HCT116 (cell line): ENCODE measurements at regions not wholly inside any gene's neighbourhood (a gene's known extent, or its start where the extent isn't known, plus 50 kb on each side); places are given as distances from the start of the nearest gene placed in this dataset.

Experiments
- ATAC-seq: fragments of 200-7000 bp; cut with Tn5 transposase; 2 replicates; pipeline ENCODE4 v1.9.1; 2020; ENCODE audit warnings: mild to moderate bottlenecking, moderate library complexity
- BruUV-seq: library from RNA; stranded (reverse); fragments of 400-500 nt; replicated peaks from 2 replicates; lab custom pipeline; 2021; lab: Mats Ljungman, UMichigan
- CTCF ChIA-PET: fragments of 300-600 bp; sonication (Branson Sonifier 250); formaldehyde crosslinking; loops from one replicate; lab custom pipeline; 2021; ENCODE audit warnings: antibody characterized with exemption; lab: Charles Lee
- POLR2A ChIA-PET: fragments of 300-600, 350-600 bp; sonication (Branson Sonifier 250); formaldehyde crosslinking; loops from one replicate; lab custom pipeline; 2021; ENCODE audit warnings: antibody characterized with exemption; lab: Charles Lee
- RAD21 ChIA-PET, 2 experiments: fragments of 300-600 bp; sonication (Branson Sonifier 250); formaldehyde crosslinking; loops; one replicate each; lab custom pipeline; 2023; ENCODE audit warnings: low total read pairs in 2 of 2; ENCODE audit not compliant: uncharacterized antibody in 2 of 2, unreplicated experiment in 2 of 2, low non-redundant PET in 1 of 2; lab: Charles Lee
- DNase-seq: peaks from one replicate; pipeline ENCODE4 v3.0.0-alpha.2; 2010; ENCODE audit warnings: low read depth, low spot score
- H2AFZ ChIP-seq: fragments of 200-600 bp; shearing (Covaris generic), sonication (generic); 2 replicates; pipeline ENCODE4 v1.6.1; 2017; ENCODE audit warnings: low read depth, mixed run types, mixed read lengths, antibody characterized with exemption, low read length; ENCODE audit not compliant: poor library complexity, severe bottlenecking
- H3K27ac ChIP-seq: 2 replicates; pipeline ENCODE4 v1.5.1; 2012; ENCODE audit warnings: low read depth, low read length
- H3K27me3 ChIP-seq: fragments of 200-600 bp; sonication (generic); 2 replicates; pipeline ENCODE4 v1.6.1; 2016; ENCODE audit warnings: mixed run types, low read length, mixed read lengths; ENCODE audit not compliant: insufficient read depth
- H3K36me3 ChIP-seq, 2 experiments: fragments of 200-500 bp in 1 of 2; fragments of 200-600 bp in 1 of 2; sonication (Bioruptor generic) in 1 of 2; sonication (generic) in 1 of 2; 2 replicates each; pipeline versions ENCODE4 v1.5.1 to v1.6.1; 2014 to 2016; ENCODE audit warnings: low read length in 2 of 2, inconsistent platforms in 1 of 2, mixed read lengths in 1 of 2, mixed run types in 1 of 2; ENCODE audit not compliant: insufficient read depth in 2 of 2, control insufficient read depth in 1 of 2
- H3K4me1 ChIP-seq, 2 experiments: fragments of 200-600 bp in 1 of 2; sonication (generic) in 1 of 2; 2 replicates each; pipeline versions ENCODE4 v1.5.1 to v1.6.1; 2012 to 2017; ENCODE audit warnings: low read length in 2 of 2, inconsistent platforms in 1 of 2, mild to moderate bottlenecking in 1 of 2, mixed read lengths in 1 of 2, mixed run types in 1 of 2, moderate library complexity in 1 of 2; ENCODE audit not compliant: insufficient read depth in 2 of 2, control insufficient read depth in 1 of 2
- H3K4me2 ChIP-seq: fragments of 200-600 bp; sonication (generic); 2 replicates; pipeline ENCODE4 v1.6.1; 2017; ENCODE audit warnings: mixed run types, low read length, mixed read lengths
- H3K4me3 ChIP-seq, 2 experiments: fragments of 200-600 bp in 1 of 2; sonication (generic) in 1 of 2; replicated peaks in 1 of 2; 2 replicates each; pipeline ENCODE4 v1.5.1; 2011 to 2016; ENCODE audit warnings: low read length in 2 of 2, control low read depth in 1 of 2, low read depth in 1 of 2, mild to moderate bottlenecking in 1 of 2, mixed read lengths in 1 of 2, mixed run types in 1 of 2
- H3K79me2 ChIP-seq: fragments of 200-600 bp; sonication (generic); 2 replicates; pipeline ENCODE4 v1.6.1; 2017; ENCODE audit warnings: mild to moderate bottlenecking, mixed run types, low read length, moderate library complexity, mixed read lengths; ENCODE audit not compliant: insufficient read depth
- H3K9ac ChIP-seq: fragments of 200-600 bp; sonication (generic); 2 replicates; pipeline ENCODE4 v1.6.1; 2016; ENCODE audit warnings: low read length, mixed read lengths
- H3K9me2 ChIP-seq: fragments of 200-600 bp; sonication (generic), shearing (Covaris generic); 2 replicates; pipeline ENCODE4 v1.6.1; 2017; ENCODE audit warnings: mixed run types, mild to moderate bottlenecking, moderate library complexity; ENCODE audit not compliant: insufficient read depth
- H3K9me3 ChIP-seq, 2 experiments: fragments of 200-500 bp in 1 of 2; fragments of 200-600 bp in 1 of 2; sonication (Bioruptor generic) in 1 of 2; sonication (generic) in 1 of 2; 2 replicates each; pipeline ENCODE4 v1.6.1; 2014 to 2017; ENCODE audit warnings: low read length in 2 of 2, mixed read lengths in 2 of 2, inconsistent platforms in 1 of 2, low read depth in 1 of 2, mild to moderate bottlenecking in 1 of 2, mixed run types in 1 of 2, moderate library complexity in 1 of 2; ENCODE audit not compliant: control insufficient read depth in 1 of 2, insufficient read depth in 1 of 2
- H4K20me1 ChIP-seq: fragments of 200-600 bp; sonication (generic), shearing (Covaris generic); 2 replicates; pipeline ENCODE4 v1.6.1; 2017; ENCODE audit warnings: mixed run types, mild to moderate bottlenecking, moderate library complexity; ENCODE audit not compliant: insufficient read depth
- ATF3 ChIP-seq: IDR thresholded peaks from 2 replicates; pipeline ENCODE4 v1.6.1; 2012
- CEBPB ChIP-seq: IDR thresholded peaks from 2 replicates; pipeline ENCODE4 v1.6.1; 2012; ENCODE audit warnings: low read depth
- EZH2 ChIP-seq: fragments of 200-600 bp; sonication (generic); IDR thresholded peaks from 2 replicates; pipeline ENCODE4 v1.6.1; 2017; ENCODE audit warnings: antibody characterized with exemption, mixed run types
- EZH2phosphoT487 ChIP-seq: fragments of 200-600 bp; IDR thresholded peaks from 2 replicates; pipeline ENCODE4 v1.6.1; 2018; ENCODE audit warnings: antibody characterized with exemption, borderline replicate concordance
- FOSL1 ChIP-seq: IDR thresholded peaks from 2 replicates; pipeline ENCODE4 v1.6.1; 2012; ENCODE audit warnings: low read depth
- JUND ChIP-seq: IDR thresholded peaks from 2 replicates; pipeline ENCODE4 v1.6.1; 2012
- MAX ChIP-seq: IDR thresholded peaks from 2 replicates; pipeline ENCODE4 v1.6.1; 2012
- POLR2A ChIP-seq: IDR thresholded peaks from 2 replicates; pipeline ENCODE4 v1.7.0; 2011; ENCODE audit warnings: borderline replicate concordance; ENCODE audit not compliant: insufficient read depth, insufficient read length; ENCODE audit errors: extremely low read depth
- RAD21 ChIP-seq: IDR thresholded peaks from 2 replicates; pipeline ENCODE4 v1.6.1; 2012; ENCODE audit warnings: low read depth, mild to moderate bottlenecking
- REST ChIP-seq: IDR thresholded peaks from 2 replicates; pipeline ENCODE4 v1.6.1; 2012; ENCODE audit warnings: low read depth
- SP1 ChIP-seq: IDR thresholded peaks from 2 replicates; pipeline ENCODE4 v1.6.1; 2012; ENCODE audit warnings: low read depth
- SRF ChIP-seq: IDR thresholded peaks from 2 replicates; pipeline ENCODE4 v1.6.1; 2012; ENCODE audit warnings: low read depth
- TCF7L2 ChIP-seq: IDR thresholded peaks from 2 replicates; pipeline ENCODE4 v1.7.0; 2011; ENCODE audit warnings: borderline replicate concordance, inconsistent platforms; ENCODE audit not compliant: insufficient read depth, insufficient read length; ENCODE audit errors: extremely low read depth
- YY1 ChIP-seq: IDR thresholded peaks from 2 replicates; pipeline ENCODE4 v1.6.1; 2011; ENCODE audit warnings: low read length, low read depth, moderate library complexity, mild to moderate bottlenecking; ENCODE audit not compliant: insufficient replicate concordance; ENCODE audit errors: extremely low read depth
- ZBTB33 ChIP-seq: IDR thresholded peaks from 2 replicates; pipeline ENCODE4 v1.6.1; 2011; ENCODE audit warnings: mild to moderate bottlenecking, low read length, moderate library complexity; ENCODE audit not compliant: insufficient replicate concordance; ENCODE audit errors: extremely low read depth
- ZNF274 ChIP-seq: fragments of 200-500 bp; sonication (Bioruptor generic); IDR thresholded peaks from 2 replicates; pipeline ENCODE4 v1.6.1; 2014; ENCODE audit warnings: mild to moderate bottlenecking, low read depth, low read length, inconsistent platforms
- intact Hi-C: fragments of 100-400 bp; cut with micrococcal nuclease; formaldehyde crosslinking; loops from 2 replicates; pipeline ENCODE4 v1.10.0; 2022

- no peak overlapping the region for H3K27ac ChIP-seq
- no peak overlapping the region for H2AFZ ChIP-seq
- no peaks in the 10 kb centered on the region for H3K27me3 ChIP-seq
- DNase-seq (no peak), ATAC-seq (no peak)
- no peaks in the 10 kb centered on the region for H3K79me2 ChIP-seq
- H3K4me1 ChIP-seq, result no peaks in the 10 kb centered on the region
- no peak overlapping the region for H3K4me2 ChIP-seq
- no peak overlapping the region for H3K4me3 ChIP-seq
- CTCF ChIA-PET, result no interaction called here
- H3K9me3 ChIP-seq, result no peaks in the 10 kb centered on the region; a peak in 1 of 4 replicates
- no peak overlapping the region for H3K9ac ChIP-seq
- POLR2A ChIA-PET, result no interaction called here
- H3K36me3 ChIP-seq, result no peaks in the 10 kb centered on the region
- no peak for TF ChIP-seq CEBPB
- no peak for TF ChIP-seq TCF7L2
- TF ChIP-seq SP1, result no peak
- BruUV-seq, result no TSS peak
- H3K9me2 ChIP-seq, result no peaks in the 10 kb centered on the region
- RAD21 ChIA-PET, result no interaction called here
- no peaks in the 10 kb centered on the region for H4K20me1 ChIP-seq
- intact Hi-C loops, result no loop called here
Measured at GRCh38 chr4:44908565-44908964, 182.2 kb upstream of the GNPDA2 start.

GRCh38 chr4:44872246-44872645, 145.9 kb upstream of the GNPDA2 start:
- Histone ChIP-seq H3K79me2 (no peaks in the 10 kb centered on the region), H3K4me1 (no peaks in the 10 kb centered on the region), H3K27ac (no peak overlapping the region), H2AFZ (no peak overlapping the region), H3K9me3 (no peaks in the 10 kb centered on the region), H3K4me3 (no peak overlapping the region), H4K20me1 (no peaks in the 10 kb centered on the region), H3K9ac (no peak overlapping the region), H3K27me3 (no peaks in the 10 kb centered on the region), H3K36me3 (no peaks in the 10 kb centered on the region), H3K4me2 (no peak overlapping the region), H3K9me2 (no peaks in the 10 kb centered on the region)
- no peak for ATAC-seq
- intact Hi-C loops, result no loop called here
- POLR2A ChIA-PET, result no interaction called here
- CTCF ChIA-PET, result no interaction called here
- RAD21 ChIA-PET, result no interaction called here
- BruUV-seq, result no TSS peak
- DNase-seq, result no peak
- TF ChIP-seq EZH2phosphoT487 (no peak), POLR2A (no peak), SRF (no peak), ZNF274 (no peak), JUND (no peak), EZH2 (no peak), FOSL1 (no peak), TCF7L2 (no peak), REST (no peak), ZBTB33 (no peak), SP1 (no peak), CEBPB (no peak), ATF3 (no peak), RAD21 (no peak), YY1 (no peak), MAX (no peak)
